GM12878 (cell line): ENCODE measurements at regions not wholly inside any gene's neighbourhood (a gene's known extent, or its start where the extent isn't known, plus 50 kb on each side); places are given as distances from the start of the nearest gene placed in this dataset.
A peak's percentile ranks its signal among the peaks of the same experiment; 100 is the strongest.

Experiments used
- BCLAF1 ChIP-seq: fragments of 450-650 bp; IDR thresholded peaks from 2 replicates; pipeline ENCODE4 v1.6.1; 2017; ENCODE audit warnings: antibody characterized with exemption, mild to moderate bottlenecking, moderate library complexity
- ETV6 ChIP-seq, 2 experiments: fragments of 450-650 bp in 1 of 2; IDR thresholded peaks in 1 of 2; conservative IDR thresholded peaks in 1 of 2; 2 replicates each; pipeline ENCODE4 v1.6.1; 2014; ENCODE audit warnings: antibody characterized with exemption in 1 of 2, borderline replicate concordance in 1 of 2, low read depth in 1 of 2, mild to moderate bottlenecking in 1 of 2, moderate library complexity in 1 of 2
- FOXM1 ChIP-seq: IDR thresholded peaks from 2 replicates; pipeline ENCODE4 v1.6.1; 2012; ENCODE audit warnings: low read depth, mild to moderate bottlenecking, inconsistent platforms, low read length, moderate library complexity
- NBN ChIP-seq: fragments of 450-650 bp; IDR thresholded peaks from 2 replicates; pipeline ENCODE4 v1.6.1; 2016
- POLR2AphosphoS5 ChIP-seq: IDR thresholded peaks from 2 replicates; pipeline ENCODE4 v1.6.1; 2011; ENCODE audit warnings: mild to moderate bottlenecking, low read length, inconsistent platforms
- RUNX3 ChIP-seq: IDR thresholded peaks from 2 replicates; pipeline ENCODE4 v1.6.1; 2012; ENCODE audit warnings: low read length, inconsistent platforms
- WRNIP1 ChIP-seq: IDR thresholded peaks from 2 replicates; pipeline ENCODE4 v1.6.1; 2011; ENCODE audit warnings: low read depth, low read length, improper control_type of control experiment, borderline replicate concordance
- ZBTB40 ChIP-seq: fragments of 450-650 bp; IDR thresholded peaks from 2 replicates; pipeline ENCODE4 v1.6.1; 2016; ENCODE audit warnings: mild to moderate bottlenecking, moderate library complexity, borderline replicate concordance

- TF ChIP-seq BCLAF1, result no peak
- TF ChIP-seq WRNIP1, result no peak
- TF ChIP-seq NBN, result 0 out of 2 replicates have a peak, but pooled peaks have one; percentile 22
- peak; percentile 30 for TF ChIP-seq RUNX3
- TF ChIP-seq ETV6 (conservative IDR thresholded peaks at IDR 0.05 in 1 of 2, IDR thresholded peaks at IDR 0.05 in 1 of 2; ENCODE audit: borderline replicate concordance in 1 of 2, low read depth in 1 of 2), result 0 out of 4 replicates have a peak, but pooled peaks of 1 of the 2 experiments have one; percentile 11
- TF ChIP-seq FOXM1, result peak; percentile 40; the same call in 1 of the 2 replicates
- TF ChIP-seq POLR2AphosphoS5, result peak; percentile 39; the same call in 1 of the 2 replicates
- no peak for TF ChIP-seq ZBTB40
Observed at GRCh38 chr6:134379076-134379475, 61.2 kb upstream of the SGK1 start (continued).
